Renal pelvis (tissue), 1 donor: ENCODE measurements at regions not wholly inside any gene's neighbourhood (a gene's known extent, or its start where the extent isn't known, plus 50 kb on each side); places are given as distances from the start of the nearest gene placed in this dataset.
"Not testable (repeated sequence)": the region's sequence is repeated elsewhere in the genome, so short reads cannot be mapped to it uniquely, and the experiment has no call there.

Experiments
- DNase-seq: peaks from one replicate; pipeline ENCODE4 v3.0.0-alpha.2; 2013

DNA sequence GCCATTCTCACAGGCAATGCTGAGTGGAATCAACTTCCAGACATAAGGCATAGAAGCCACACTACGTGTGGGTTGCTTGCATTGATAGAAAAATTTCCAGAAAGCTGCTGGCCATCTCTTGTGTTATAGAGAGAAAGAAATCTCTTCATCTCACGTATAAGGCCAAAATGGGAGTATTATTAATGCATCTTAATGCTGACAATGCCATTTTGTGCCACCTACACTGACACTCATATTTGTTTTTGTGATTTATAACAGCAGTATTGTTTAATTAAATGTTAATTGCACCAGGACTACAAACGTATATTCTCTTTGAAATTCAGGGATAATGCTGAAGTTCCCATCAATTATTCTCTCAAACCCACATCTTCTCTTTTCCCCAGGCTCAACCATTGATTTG is 56.1 kb upstream of the TMEM132D start:
- no peak for DNase-seq

GRCh38 chr12:129961091-129961490 is 57.3 kb upstream of the TMEM132D start:
- no peak for DNase-seq

DNA sequence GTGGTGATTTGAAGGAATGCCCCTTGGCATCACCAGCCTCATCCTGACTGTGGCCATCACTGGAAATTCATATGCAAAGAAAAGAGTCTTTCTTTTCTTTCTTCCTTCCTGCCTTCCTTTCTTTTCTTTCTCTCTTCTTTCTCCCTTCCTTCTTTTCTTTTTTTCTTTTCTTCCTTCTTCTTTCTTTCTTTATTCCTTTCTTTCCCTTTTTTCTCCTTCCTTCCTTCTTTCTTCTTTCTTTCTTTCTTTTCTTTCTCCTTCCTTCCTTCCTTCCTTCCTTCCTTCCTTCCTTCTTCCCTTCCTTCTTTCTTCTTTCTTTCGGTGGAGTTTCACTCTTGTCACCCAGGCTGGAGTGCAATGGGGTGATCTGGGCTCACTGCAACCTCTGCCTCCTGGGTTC is 58.0 kb upstream of the TMEM132D start:
- DNase-seq, result no peak

- no peak for DNase-seq
Measured at GRCh38 chr12:129964300-129964699, 60.5 kb upstream of the TMEM132D start.

DNA sequence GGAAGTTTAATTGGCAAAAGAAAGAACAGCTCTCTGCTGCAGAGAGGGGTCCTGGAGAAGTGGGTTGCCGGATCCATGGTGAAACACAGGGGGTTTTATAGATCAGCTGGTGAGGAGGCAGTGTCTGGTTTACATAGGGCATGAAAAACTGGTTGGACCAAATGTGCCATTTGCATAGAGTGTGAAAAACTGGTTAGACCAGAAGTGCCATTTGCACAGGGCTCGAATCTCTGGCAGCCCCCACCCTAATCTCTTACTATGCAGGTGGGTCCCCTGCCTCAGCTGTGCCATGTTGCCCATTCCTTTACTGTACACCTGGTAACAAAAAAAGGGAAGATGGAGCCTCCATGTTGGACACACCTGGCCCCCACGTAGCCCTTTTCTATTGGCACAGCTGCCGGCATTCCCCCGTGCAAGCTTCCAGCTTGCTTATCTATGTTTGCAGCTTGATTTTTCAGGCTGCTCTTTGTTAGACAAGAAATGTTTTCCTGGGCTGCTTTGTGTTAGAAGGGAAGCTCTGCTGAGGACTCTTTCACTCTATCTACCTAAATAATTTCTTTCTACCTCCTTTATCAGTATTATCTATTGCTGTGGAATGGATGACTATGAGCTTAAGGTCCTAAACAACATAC is 61.1 kb upstream of the TMEM132D start:
- DNase-seq, result no peak

GRCh38 chr12:129966146-129966995 is 62.5 kb upstream of the TMEM132D start:
- no peak for DNase-seq

DNA sequence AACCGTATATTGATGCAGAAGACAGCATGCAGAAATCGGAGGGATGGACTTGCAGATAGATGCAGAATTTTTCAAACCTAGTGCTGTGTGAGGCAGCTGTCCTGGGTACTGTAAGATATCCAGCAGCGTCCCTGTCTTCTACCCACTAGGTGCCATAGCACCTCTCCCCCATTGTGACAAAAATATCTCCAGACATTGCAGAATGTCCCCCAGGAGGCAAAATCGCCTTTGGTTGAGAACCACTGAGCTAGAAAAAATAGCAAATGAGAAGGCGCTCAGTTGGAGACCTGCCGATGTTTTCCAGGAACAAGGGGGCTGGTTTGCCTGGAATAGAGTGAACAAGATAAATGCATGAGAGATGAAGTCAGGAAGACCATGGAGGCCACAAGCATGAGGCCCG is 67.9 kb upstream of the TMEM132D start:
- DNase-seq, result no peak

DNA sequence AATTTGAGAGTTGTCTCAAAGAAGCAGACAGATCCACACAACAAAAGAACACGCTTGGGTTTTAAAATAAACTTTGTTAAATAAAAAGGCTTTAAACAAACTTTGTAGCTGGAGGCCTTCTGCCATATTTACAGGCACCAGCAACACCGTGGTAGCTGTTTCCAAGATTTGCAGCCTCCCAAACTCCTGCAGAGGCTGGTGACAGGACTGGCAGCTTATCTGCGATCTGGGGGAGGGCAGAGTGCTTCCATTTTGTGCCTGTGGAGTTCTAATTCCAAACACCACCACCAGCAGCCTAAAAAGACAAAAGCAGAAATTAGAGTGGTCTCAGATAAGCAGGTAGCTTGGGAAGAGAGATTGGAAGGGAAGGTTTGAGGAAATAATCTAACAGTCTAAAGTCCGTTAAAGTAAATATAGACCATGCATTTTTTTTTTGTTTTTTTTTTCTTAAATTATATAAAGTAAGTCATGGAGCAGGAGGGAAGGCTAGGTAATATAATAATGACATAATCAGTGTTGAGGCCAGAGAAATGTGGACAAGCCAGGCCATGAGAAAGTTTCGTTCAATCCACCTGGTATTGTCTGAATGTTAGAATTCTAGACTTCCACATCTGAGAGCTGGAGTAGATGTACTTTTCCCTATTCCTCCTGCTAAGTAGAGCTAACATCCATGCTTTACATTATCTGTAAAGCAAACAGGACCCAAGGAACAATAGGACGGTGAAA is 69.6 kb upstream of the TMEM132D start:
- DNase-seq, result no peak

- DNase-seq, result peak; percentile 3
Measured at GRCh38 chr12:129984106-129984505, 80.3 kb upstream of the TMEM132D start.

- DNase-seq, result no peak
Measured at GRCh38 chr12:129987841-129988240, 84.0 kb upstream of the TMEM132D start.

DNA sequence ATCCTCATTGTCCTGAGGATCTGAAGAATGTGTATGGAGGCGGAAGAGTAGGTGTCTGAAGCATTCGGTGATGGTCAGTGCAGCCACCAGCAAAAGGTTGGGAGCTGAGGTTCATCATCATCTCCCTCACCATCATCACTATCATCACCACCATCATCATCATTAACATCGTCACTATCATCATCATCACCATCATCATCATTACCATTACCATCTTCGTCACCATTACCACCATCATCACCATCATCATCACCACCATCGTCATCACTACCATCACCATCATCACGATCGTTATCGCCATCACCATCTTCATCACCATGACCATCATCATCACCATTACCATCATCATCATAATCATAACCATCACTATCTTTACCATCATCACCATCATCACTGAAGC is 90.8 kb upstream of the TMEM132D start:
- no peak for DNase-seq

- no peak for DNase-seq
Measured at GRCh38 chr12:129997239-129997638, 93.4 kb upstream of the TMEM132D start.

DNA sequence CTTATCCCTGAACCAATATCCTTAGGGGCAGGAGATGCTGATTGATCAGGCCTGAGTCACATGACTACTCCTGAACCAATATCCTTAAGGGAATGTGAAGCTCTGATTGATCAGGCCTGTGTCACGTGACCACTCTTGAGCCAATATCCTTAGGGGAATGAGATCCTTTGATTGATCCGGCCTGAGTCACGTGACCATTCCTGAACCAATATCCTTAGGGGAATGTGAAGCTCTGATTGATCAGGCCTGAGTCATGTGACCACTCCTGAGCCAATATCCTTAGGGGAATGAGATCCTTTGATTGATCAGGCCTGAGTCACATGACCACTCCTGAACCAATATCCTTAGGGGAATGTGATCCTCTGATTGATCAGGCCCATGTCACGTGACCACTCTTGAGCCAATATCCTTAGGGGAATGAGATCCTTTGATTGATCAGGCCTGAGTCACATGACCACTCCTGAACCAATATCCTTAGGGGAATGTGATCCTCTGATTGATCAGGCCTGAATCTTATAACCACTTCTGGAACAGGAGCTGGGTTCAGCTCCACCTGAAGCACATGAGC is 100.6 kb upstream of the TMEM132D start:
- DNase-seq, result not testable (repeated sequence)

DNA sequence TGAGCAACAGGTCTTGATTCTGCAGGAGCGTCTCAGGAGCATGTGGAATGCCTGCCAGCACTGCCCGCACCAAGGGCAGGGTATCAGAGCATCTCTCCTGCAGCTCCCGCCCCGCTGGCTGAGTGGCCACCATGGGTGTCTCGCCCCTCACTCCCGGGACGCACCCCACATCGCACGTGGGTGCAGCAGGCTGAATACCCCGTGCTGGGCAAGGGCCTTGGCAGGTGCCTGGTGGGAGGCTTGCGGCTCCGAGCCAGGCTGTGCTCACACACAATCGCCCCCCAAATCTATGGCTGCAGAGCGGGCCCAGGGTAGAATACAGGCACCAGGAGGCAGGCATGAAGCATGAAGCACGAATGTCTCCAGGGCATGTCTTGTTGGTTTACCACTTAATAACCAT is 103.9 kb upstream of the TMEM132D start:
- no peak for DNase-seq

- DNase-seq, result no peak
Measured at GRCh38 chr12:130008241-130008640, 104.4 kb upstream of the TMEM132D start.

DNA sequence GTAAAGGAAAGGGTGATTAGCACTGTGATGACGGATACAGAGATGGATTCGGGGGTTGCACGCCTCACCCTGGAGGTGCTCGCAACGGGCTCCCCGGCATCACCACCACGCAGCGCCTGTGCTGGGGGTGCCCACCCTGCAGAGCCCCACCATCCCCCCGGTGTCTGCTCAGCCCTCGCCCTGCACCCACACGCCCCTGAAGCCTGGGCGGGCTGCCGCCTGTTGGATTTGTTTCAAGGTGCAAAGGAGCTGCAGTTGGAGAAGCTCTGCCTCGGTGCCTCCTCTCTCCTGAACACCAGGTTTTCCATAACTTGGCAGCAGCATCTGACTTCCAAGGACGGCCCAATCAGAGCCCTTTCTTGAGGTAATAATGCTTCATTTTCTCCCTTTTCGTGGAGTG is 106.1 kb upstream of the TMEM132D start:
- no peak for DNase-seq

GRCh38 chr12:130011611-130012385 is 108.0 kb upstream of the TMEM132D start:
- no peak for DNase-seq

GRCh38 chr12:130013771-130014484 is 110.1 kb upstream of the TMEM132D start:
- DNase-seq, result peak; percentile 72

- DNase-seq, result peak; percentile 21
Measured at GRCh38 chr12:130014485-130014807, 110.6 kb upstream of the TMEM132D start.

DNA sequence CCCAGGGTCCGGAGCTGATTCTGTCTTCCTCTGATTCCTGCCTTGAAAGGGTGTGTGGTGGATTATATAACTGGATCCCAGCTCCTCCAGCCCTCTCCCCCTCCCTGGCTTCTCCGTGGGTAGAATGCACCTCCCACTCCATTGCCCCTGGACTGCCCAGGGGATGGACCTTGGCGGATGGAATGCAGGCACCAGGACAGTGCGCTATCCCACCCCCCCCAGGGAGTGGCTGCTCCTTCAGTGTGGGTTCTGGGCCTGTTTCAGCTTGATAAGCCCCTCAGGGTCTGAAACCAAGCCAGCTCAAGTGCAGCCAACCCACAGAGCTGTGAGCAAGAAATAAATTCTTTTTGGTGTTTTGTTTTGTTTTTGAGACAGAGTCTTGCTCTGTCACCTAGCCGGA is 112.4 kb upstream of the TMEM132D start:
- DNase-seq, result no peak

- DNase-seq, result no peak
Measured at GRCh38 chr12:130016986-130017385, 113.2 kb upstream of the TMEM132D start.
